GM19455 (cell line): ENCODE measurements at regions not wholly inside any gene's neighbourhood (a gene's known extent, or its start where the extent isn't known, plus 50 kb on each side); places are given as distances from the start of the nearest gene placed in this dataset.

Experiments
- ATAC-seq: cut with Tn5 transposase; IDR thresholded peaks from one replicate; pipeline ENCODE4 v1.9.1; 2021; ENCODE audit not compliant: unreplicated experiment

DNA sequence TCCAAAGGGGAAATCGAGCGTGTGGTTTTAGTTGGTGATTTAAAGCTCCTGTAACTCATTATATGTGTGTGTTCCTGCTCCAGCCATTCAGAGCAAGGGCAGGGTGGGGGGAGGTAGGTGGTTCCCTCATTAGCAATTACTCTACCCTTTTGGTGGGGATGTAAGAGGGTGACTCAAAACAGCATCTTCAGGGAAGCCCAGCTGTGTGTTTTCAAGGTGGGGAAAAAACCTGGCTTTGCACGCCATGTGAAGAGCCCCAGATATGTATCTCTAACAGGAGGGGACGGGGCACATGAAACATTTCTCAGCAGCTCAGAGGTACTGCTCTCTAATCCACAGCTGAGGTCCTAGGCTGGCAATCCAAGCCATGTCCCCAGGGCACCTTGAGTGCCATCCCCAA, 241.3 kb upstream of the ZFHX3 start:
- ATAC-seq = peak; percentile 85

DNA sequence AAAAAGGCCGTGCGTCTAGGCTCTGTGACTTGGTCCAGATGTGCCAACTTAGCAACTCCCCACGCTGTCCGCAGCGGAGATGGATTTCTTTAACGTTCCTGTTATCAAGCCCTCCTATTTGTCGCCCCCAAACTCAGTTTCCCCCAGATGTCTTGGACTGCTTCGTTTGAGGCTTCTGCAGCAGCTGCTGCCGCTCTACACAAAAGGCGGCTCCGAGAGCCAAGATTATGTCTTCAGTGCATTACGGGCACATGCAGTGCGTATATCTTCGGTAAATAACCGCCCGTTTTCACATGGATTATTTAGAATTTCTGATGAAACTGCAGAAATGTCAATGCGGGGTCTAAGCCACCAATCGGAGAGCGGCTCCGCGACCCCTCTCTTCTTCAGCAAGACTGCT, 240.6 kb upstream of the ZFHX3 start:
- ATAC-seq = no peak

DNA sequence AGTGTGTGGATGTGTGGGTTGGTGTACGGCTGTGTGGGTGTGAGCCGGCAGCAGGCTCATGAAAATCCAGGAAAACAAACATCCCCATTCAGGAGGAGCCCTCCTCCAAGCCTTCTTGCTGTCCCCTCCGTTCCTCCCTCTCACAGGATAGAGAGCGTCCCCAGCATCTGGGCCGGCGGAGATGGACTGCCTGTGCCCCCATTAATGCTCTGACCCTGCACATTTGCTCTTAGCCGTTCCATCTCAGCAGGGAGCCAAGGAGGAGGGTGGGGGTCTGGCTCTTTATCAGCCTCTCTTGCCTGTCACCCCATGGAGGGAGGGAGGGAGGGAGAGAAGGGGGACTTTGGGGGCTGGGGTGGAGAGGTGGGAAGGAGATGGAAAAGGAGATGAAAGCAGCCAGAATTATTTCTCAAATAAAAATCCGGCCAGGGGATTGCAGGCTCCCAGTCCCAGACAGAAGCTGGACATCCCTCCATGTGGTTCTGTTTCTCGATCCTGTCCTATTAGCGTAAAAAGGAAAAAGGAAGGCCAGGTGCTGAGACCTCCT, 240.0 kb upstream of the ZFHX3 start:
- ATAC-seq = no peak

DNA sequence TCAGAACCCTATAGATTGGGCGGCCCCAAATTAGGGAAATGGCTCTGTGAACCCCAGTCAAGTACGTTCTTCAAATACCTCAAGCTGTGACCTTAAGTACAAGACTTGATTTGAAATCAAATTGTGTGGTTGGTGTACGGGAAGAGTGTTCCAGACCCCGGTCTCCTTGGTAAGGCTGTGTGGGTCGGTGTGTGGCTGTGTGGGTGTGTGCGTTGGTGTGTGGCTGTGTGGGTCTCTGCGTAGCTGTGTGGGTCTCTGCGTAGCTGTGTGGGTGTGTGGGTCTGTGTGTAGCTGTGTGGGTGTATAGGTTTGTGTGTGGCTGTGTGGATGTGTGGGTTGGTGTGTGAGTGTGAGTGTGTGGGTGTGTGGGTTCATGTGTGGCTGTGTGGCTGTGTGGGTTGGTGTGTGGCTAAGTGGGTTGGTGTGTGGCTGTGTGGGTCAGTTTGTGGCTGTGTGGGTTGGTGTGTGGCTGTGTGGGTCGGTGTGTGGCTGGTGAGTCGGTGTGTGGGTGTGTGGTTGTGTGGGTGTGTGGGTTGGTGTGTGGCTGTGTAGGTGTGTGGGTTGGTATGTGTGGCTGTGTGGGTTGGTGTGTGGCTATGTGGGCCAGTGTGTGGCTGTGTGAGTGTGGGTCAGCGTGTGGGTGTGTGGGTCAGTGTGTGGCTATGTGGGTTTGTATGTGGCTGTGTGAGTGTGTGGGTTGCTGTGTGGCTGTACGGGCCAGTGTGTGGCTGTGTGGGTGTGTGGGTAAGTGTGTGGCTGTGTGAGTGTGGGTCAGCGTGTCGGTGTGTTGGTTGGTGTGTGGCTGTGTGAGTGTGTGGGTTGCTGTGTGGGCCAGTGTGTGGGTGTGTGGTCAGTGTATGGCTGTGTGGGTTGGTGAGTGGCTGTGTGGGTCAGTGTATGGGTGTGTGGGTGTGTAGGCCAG, 238.7 kb upstream of the ZFHX3 start:
- ATAC-seq = no peak

DNA sequence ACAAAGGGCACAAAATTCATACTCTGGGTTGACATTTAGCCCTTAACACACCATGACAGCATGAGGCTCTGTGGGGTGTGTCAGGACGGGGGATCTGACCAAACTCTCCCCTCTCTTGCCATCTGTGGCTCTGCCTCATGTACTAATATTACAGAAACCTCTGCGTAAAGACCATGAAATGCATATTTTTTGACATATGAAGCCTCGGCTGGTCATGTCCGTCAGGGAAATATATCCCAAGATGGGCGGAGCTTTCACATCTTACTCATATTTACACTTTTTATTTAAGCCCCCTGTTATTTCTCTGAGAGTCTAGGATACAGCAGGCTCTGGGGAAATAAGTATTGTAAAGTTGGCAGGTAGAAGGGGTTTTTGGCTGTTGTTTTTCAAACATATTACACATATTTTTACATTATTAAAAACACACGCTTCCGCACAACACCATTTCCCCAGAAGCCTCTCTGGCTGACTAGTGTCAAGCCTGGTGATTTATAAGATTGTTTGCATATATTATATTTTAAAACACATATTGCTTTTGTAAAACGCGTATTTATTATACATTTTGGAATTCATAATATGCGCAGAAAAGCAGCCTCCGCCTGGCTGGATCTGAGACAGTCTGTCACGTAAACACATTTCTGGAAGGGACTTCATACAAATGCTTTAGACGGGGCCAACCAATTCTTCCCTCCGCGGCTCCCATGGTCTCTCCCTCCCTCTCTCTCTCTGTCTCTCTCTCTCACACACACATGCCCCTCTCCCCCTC, 237.7 kb upstream of the ZFHX3 start:
- ATAC-seq = no peak

DNA sequence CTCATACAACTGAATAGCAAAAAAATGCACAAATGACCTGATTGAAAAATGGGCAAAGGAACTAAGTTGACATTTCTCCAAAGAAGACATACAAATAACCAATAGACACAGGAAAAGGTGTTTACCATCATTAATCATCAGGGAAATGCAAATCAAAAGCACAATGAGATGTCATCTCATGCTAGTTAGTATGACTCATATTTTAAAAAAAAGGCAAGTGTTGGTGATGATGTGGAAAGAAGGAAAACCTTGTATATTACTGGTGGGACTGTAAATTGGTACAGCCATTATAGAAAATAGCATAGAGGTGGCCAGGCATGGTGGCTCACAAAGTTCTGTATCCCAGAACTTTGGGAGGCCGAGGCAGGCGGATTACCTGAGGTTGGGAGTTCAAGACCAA, 232.5 kb upstream of the ZFHX3 start:
- no peak for ATAC-seq

DNA sequence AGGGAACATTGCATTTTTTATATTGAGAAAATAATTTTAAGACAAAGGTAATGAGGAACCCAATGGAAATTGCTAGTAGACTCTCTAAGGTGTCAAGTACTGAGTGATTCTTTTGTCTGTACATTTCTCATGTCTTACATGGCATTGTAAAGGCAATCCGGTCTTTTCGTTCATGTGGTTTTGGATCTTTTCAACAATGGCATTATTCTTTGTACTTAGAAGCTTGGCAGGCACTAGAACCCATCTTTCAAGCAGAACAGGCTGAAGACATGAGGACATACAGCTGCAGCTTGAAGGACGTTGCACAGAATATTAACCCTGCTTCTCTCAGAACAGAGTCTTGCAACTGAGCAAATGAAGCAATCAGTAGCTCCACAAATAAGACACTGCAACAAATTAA, 231.5 kb upstream of the ZFHX3 start:
- no peak for ATAC-seq

- ATAC-seq = no peak
Measured at GRCh38 chr16:73277071-73277470, 229.1 kb upstream of the ZFHX3 start.

DNA sequence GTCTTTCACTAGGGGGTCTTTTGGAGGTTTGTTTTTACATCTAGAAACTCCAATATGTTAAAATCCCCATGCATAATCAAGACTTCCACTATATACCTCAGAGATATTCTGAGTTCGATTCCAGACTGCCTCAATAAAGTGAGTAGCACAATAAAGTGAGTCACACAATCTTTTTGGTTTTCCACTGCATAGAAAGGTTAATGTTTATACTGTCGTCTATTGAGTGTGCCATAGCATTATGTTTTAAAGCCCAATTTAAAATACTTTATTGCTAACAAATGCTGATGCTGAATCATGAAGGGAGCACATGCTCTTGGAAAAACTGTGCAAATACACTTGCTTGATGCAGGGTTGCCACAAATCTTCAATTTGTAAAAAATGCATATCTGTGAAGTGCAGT, 227.5 kb upstream of the ZFHX3 start:
- ATAC-seq = no peak

GRCh38 chr16:73275024-73275423, 227.1 kb upstream of the ZFHX3 start:
- ATAC-seq = no peak

- ATAC-seq = no peak
Measured at GRCh38 chr16:73274140-73274539, 226.2 kb upstream of the ZFHX3 start.

DNA sequence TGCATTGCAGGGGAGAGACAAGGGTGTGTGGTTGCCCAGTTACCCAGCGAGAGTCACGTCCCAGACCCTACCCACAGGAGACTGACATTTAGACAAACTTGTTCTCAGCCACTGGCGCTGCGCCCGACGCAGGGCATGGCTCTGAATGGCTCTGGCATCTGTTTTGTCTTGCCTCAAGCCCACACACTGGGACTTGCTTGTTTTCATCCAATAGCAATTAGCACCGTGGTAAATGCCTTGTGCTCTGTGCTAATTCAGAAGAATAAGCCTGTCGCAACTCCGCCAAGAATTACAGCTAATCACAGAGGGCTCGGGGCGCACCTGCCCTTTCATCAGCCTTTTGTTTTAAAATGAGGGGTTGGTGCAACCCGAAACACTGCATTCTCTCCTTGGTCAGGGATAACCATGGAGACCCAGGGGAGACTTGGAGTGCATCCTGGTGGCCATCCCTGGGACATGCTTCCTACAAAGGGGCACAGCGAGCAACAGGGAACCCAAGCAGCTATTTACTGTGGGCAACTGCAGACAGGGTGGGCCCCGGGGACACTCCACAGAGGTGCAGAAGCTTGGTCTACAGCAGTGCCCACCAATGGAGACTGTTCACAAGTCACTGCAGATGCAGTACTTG, 220.6 kb upstream of the ZFHX3 start:
- ATAC-seq = no peak

DNA sequence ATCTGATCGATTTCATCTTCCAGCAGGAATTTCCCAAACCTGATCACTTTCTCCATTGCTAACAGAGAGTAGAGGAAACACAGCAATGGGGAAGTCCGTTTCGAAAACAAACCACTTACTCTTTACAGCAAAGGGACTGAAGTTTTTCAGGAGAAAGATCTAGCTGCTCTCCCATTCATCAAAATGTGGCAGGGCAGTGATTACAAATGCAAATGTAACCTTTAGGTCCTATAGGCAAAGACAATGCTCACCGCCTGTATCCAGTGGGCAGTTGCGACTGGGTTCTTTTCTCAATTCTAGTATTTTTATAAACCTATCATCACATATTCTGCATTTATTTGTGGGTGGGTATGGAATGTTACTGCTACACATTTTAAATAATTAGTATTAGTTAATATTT, 218.0 kb upstream of the ZFHX3 start:
- no peak for ATAC-seq

- no peak for ATAC-seq
Measured at GRCh38 chr16:73265124-73265837, 217.4 kb upstream of the ZFHX3 start.

DNA sequence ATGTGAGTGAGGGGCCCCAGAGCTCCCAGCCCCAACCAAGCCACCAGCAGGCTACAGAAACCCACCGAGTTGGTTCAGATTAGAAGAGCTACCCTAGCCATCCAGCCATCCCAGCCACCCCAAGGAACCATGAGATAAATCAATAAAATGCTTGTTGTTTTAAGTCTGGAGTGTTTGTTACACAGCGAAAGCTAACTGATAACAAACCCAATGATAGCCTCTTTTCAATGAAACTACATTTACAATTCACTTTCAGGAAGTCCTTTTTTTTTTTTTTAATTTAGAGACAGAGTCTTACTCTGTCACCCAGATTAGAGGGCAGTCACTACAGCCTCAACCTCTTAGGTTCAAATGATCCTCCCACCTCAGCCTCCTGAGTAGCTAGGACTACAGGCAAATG, 215.0 kb upstream of the ZFHX3 start:
- ATAC-seq = no peak

DNA sequence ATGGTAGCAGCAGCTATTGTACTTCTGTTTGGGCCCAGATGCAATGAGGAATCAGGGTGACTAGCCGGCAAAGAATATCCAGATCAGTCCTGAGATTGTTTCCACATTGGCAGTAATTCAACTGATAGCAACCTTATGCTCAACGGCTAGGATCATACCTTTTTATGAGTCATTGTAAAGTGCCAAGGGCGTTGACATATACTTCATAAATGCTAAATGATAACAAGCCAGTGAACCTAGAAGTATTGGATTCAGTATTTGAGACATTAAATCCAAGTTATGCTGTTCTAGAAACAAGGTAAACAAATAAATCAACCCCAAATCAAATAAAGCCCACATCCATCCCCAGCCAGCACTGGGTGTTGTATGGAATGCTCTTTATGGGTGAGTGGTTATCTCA, 207.1 kb upstream of the ZFHX3 start:
- ATAC-seq = no peak

DNA sequence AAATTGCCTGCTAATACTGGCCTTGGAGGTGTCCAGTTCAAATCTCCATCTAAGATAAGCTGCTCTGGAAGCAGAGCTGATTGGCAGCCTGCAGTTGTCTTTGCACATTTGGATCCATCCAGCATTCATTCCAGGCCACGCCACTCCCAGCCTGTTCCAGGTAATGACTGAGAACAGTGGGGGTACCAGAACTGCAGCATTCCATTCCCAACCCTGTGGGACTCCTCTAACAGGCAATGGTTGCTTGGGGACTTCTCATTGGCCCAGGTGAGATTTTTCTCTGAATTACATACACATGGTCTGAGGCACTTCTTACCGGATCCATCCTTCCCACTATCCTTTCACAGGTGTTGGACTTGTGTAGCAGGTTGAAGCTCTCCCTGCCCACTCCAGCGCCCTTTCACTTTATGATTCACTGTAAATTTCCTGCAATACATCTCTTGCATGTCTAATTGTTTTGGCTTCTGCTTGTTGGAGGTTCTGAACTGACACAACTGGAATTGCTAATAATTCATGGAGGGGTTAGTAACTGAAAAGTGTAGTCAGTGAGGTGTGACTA, 206.1 kb upstream of the ZFHX3 start:
- no peak for ATAC-seq

DNA sequence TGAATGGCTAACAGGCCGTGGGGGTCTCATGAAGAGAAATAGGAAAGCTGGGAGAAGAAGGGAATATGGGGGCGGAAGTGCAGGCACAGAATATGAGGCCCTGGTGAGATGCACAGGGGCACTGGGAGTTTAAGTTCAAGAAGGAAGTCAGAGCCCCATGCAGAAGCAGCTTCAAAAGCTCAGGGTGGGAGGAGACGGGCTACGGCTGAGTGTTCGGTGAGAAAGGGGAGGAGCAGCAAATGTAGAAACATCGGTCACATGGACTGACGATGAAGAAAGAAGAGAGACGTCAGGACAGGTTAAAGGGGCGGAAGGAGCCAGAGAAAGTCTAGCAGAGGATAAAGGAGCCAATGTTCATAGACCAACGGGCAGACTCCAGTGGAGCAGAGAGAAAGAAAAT, 204.5 kb upstream of the ZFHX3 start:
- ATAC-seq = no peak

DNA sequence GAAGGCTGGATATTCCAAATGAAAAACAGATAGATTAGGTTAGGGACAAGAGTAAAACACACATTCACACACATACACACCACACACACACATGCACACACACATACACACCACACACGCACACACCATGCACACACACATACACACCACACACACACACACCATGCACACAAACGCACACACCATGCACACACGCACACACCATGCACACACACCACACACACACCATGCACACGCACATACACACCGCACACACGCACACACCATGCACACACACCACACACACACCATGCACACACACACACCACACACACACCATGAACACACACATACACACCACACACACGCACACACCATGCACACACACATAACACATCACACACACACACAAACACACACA, 203.7 kb upstream of the ZFHX3 start:
- no peak for ATAC-seq

DNA sequence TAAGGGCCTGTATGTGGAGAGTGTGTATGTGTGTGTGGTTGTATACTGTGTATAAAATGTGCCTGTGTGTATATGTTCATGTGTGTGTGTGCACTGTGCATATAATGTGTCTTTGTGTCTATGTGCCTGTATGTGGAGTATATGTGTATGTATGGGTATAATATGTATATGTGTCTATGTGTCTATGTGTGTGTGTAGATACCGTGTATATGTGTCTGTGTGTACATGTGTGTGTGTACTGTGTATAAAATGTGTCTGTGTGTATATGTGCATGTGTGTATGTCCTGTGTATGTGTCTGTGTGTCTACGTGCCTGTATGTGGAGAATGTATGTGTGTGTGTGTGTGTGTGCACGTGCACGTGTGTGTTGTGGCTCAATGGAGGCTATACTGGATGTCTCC, 200.4 kb upstream of the ZFHX3 start:
- no peak for ATAC-seq

DNA sequence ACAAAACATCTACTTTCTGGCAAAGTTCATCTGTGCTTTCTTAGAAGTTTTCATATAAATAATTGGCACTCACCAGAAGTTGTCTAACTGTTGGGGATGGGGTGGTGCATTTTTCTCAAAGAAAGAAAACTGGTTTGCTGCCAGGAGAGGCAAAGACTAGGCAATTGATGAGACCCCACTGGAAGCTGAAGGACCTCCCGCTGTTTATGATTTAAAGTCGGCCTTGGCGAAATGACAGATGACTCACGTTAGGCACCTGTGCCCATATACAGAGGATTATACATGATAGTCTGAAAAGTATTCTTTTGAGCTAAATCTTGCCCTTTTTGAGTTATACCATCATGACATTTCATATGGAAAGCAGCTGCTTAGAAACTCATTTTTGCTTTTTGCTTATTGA, 193.0 kb upstream of the ZFHX3 start:
- no peak for ATAC-seq
